Mammary epithelial cell (primary cell): ENCODE measurements at regions not wholly inside any gene's neighbourhood (a gene's known extent, or its start where the extent isn't known, plus 50 kb on each side); places are given as distances from the start of the nearest gene placed in this dataset.

Experiments used
- EZH2 ChIP-seq: IDR thresholded peaks from 2 replicates; pipeline ENCODE4 v1.6.1; 2012; ENCODE audit warnings: low read length, inconsistent platforms, borderline replicate concordance
- TF ChIP-seq, protein P1 (sequence below), 2 donors: IDR thresholded peaks in 1 of 2; conservative IDR thresholded peaks in 1 of 2; 2 replicates each; pipeline ENCODE4 v1.5.1; 2011 to 2012; ENCODE audit warnings: inconsistent platforms in 2 of 2, low read length in 2 of 2, mild to moderate bottlenecking in 2 of 2, control low read depth in 1 of 2, low read depth in 1 of 2; ENCODE audit not compliant: insufficient read depth in 1 of 2; ENCODE audit errors: extremely low read depth in 1 of 2

DNA sequence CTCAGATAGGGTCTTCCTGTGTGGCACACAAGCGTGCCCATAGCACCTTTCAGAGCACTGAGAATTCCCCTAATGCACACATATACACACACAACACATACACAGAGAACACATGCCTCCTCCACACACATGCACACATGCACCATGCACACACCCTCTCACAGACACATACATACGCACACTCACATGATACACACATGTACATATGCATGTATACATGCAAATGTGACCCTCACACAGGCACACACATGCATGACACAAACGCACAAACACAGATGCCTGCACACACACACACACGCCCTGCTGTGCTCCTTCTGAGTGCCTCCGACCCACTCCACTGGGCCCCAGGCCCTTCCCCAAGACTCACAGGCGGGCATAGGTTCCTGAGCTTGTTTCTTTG is 251.0 kb downstream of the PTPRU start:
- TF ChIP-seq, protein P1, sequence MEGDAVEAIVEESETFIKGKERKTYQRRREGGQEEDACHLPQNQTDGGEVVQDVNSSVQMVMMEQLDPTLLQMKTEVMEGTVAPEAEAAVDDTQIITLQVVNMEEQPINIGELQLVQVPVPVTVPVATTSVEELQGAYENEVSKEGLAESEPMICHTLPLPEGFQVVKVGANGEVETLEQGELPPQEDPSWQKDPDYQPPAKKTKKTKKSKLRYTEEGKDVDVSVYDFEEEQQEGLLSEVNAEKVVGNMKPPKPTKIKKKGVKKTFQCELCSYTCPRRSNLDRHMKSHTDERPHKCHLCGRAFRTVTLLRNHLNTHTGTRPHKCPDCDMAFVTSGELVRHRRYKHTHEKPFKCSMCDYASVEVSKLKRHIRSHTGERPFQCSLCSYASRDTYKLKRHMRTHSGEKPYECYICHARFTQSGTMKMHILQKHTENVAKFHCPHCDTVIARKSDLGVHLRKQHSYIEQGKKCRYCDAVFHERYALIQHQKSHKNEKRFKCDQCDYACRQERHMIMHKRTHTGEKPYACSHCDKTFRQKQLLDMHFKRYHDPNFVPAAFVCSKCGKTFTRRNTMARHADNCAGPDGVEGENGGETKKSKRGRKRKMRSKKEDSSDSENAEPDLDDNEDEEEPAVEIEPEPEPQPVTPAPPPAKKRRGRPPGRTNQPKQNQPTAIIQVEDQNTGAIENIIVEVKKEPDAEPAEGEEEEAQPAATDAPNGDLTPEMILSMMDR (conservative IDR thresholded peaks at IDR 0.05 in 1 of 2, IDR thresholded peaks at IDR 0.05 in 1 of 2; ENCODE audit: extremely low read depth in 1 of 2, insufficient read depth in 1 of 2, low read depth in 1 of 2, low read length in 2 of 2) = no peak
- TF ChIP-seq EZH2 = no peak
